ENCODE measurements at regions not wholly inside any gene's neighbourhood (a gene's known extent, or its start where the extent isn't known, plus 50 kb on each side); places are given as distances from the start of the nearest gene placed in this dataset.

DNA sequence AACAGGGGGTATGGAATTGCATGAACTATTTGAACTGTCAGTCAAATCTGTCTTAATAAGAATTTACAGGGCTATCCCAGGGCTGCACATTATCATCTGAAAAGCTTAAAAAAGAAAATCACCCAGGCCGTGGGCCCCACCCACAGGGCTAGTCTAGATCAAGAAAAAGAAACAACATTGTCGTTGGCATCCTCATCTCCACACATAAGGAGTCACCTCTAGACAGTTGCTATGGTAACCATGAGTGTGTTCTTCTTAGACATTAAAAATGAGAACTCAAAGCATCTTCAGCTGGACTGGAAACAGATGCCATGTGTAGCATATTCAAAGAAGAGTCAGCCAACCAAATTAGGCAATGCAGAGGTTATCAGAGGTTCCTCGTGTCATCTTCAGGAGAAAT, 72.3 kb upstream of the CPO start:
- CTCF ChIA-PET = no interaction called here
- TF ChIP-seq ELF1 (IDR thresholded peaks at IDR 0.05; ENCODE audit: borderline replicate concordance, low read depth) (no peak), POLR2A (IDR thresholded peaks at IDR 0.05; ENCODE audit: borderline replicate concordance, extremely low read depth, insufficient read depth, insufficient read length) (no peak), FOSL1 (IDR thresholded peaks at IDR 0.05; ENCODE audit: low read depth) (no peak), POLR2AphosphoS5 (IDR thresholded peaks at IDR 0.05; ENCODE audit: low read depth, low read length) (no peak), EZH2phosphoT487 (IDR thresholded peaks at IDR 0.05; ENCODE audit: borderline replicate concordance) (no peak), YY1 (IDR thresholded peaks at IDR 0.05; ENCODE audit: extremely low read depth, insufficient replicate concordance, low read depth, low read length) (no peak), ZNF274 (IDR thresholded peaks at IDR 0.05; ENCODE audit: low read depth, low read length) (no peak), TCF7L2 (IDR thresholded peaks at IDR 0.05; ENCODE audit: borderline replicate concordance, extremely low read depth, insufficient read depth, insufficient read length) (no peak), ATF3 (IDR thresholded peaks at IDR 0.05) (no peak), CBX3 (IDR thresholded peaks at IDR 0.05; ENCODE audit: low read depth) (no peak), ZFX (IDR thresholded peaks at IDR 0.05) (no peak), SP1 (IDR thresholded peaks at IDR 0.05; ENCODE audit: low read depth) (no peak)
- TF ChIP-seq, protein P1, sequence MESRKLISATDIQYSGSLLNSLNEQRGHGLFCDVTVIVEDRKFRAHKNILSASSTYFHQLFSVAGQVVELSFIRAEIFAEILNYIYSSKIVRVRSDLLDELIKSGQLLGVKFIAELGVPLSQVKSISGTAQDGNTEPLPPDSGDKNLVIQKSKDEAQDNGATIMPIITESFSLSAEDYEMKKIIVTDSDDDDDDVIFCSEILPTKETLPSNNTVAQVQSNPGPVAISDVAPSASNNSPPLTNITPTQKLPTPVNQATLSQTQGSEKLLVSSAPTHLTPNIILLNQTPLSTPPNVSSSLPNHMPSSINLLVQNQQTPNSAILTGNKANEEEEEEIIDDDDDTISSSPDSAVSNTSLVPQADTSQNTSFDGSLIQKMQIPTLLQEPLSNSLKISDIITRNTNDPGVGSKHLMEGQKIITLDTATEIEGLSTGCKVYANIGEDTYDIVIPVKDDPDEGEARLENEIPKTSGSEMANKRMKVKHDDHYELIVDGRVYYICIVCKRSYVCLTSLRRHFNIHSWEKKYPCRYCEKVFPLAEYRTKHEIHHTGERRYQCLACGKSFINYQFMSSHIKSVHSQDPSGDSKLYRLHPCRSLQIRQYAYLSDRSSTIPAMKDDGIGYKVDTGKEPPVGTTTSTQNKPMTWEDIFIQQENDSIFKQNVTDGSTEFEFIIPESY (IDR thresholded peaks at IDR 0.05; ENCODE audit: extremely low read depth, insufficient replicate concordance, low read length) = no peak
- TF ChIP-seq, protein P2, sequence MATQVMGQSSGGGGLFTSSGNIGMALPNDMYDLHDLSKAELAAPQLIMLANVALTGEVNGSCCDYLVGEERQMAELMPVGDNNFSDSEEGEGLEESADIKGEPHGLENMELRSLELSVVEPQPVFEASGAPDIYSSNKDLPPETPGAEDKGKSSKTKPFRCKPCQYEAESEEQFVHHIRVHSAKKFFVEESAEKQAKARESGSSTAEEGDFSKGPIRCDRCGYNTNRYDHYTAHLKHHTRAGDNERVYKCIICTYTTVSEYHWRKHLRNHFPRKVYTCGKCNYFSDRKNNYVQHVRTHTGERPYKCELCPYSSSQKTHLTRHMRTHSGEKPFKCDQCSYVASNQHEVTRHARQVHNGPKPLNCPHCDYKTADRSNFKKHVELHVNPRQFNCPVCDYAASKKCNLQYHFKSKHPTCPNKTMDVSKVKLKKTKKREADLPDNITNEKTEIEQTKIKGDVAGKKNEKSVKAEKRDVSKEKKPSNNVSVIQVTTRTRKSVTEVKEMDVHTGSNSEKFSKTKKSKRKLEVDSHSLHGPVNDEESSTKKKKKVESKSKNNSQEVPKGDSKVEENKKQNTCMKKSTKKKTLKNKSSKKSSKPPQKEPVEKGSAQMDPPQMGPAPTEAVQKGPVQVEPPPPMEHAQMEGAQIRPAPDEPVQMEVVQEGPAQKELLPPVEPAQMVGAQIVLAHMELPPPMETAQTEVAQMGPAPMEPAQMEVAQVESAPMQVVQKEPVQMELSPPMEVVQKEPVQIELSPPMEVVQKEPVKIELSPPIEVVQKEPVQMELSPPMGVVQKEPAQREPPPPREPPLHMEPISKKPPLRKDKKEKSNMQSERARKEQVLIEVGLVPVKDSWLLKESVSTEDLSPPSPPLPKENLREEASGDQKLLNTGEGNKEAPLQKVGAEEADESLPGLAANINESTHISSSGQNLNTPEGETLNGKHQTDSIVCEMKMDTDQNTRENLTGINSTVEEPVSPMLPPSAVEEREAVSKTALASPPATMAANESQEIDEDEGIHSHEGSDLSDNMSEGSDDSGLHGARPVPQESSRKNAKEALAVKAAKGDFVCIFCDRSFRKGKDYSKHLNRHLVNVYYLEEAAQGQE (IDR thresholded peaks at IDR 0.05; ENCODE audit: low read depth) = no peak

More for the DNA sequence above, 72.3 kb upstream of the CPO start:
- Histone ChIP-seq H2AFZ (ENCODE audit: low read depth, low read length, poor library complexity, severe bottlenecking) (no peak overlapping the region), H3K9me3 (ENCODE audit: control insufficient read depth in 1 of 2, insufficient read depth in 1 of 2, low read depth in 1 of 2, low read length in 2 of 2) (no peaks in the 10 kb centered on the region), H3K79me2 (ENCODE audit: insufficient read depth, low read length) (no peaks in the 10 kb centered on the region), H3K27ac (ENCODE audit: low read depth, low read length) (no peak overlapping the region), H3K9ac (ENCODE audit: low read length) (no peak overlapping the region), H3K4me2 (ENCODE audit: low read length) (no peak overlapping the region), H4K20me1 (ENCODE audit: insufficient read depth) (no peaks in the 10 kb centered on the region), H3K4me3 (replicated peaks in 1 of 2; ENCODE audit: low read depth in 1 of 2, low read length in 2 of 2) (no peak overlapping the region), H3K9me2 (ENCODE audit: insufficient read depth) (no peaks in the 10 kb centered on the region), H3K27me3 (ENCODE audit: insufficient read depth, low read length) (no peaks in the 10 kb centered on the region), H3K36me3 (ENCODE audit: control insufficient read depth in 1 of 2, insufficient read depth in 2 of 2, low read length in 2 of 2) (no peaks in the 10 kb centered on the region), H3K4me1 (ENCODE audit: control insufficient read depth in 1 of 2, insufficient read depth in 2 of 2, low read length in 2 of 2) (no peaks in the 10 kb centered on the region)
- DNase-seq (ENCODE audit: low read depth, low spot score) (no peak), ATAC-seq (no peak)
- intact Hi-C loops (cut with micrococcal nuclease) = no loop called here
- BruUV-seq (replicated peaks) = no TSS peak
- RAD21 ChIA-PET (ENCODE audit: low non-redundant PET in 1 of 2, low total read pairs in 2 of 2, uncharacterized antibody in 2 of 2, unreplicated experiment in 2 of 2) = no interaction called here
- POLR2A ChIA-PET = no interaction called here

Measured in HCT116 (cell line).